Suprapubic skin (tissue), 3 donors: ENCODE measurements at regions not wholly inside any gene's neighbourhood (a gene's known extent, or its start where the extent isn't known, plus 50 kb on each side); places are given as distances from the start of the nearest gene placed in this dataset.
"Not testable (repeated sequence)": the region's sequence is repeated elsewhere in the genome, so short reads cannot be mapped to it uniquely, and the experiment has no call there.

Experiments used
- CTCF ChIP-seq, 2 donors: fragments of 200-600 bp in 1 of 2; fragments of 450-650 bp in 1 of 2; sonication (generic) in 1 of 2; IDR thresholded peaks; one replicate each; pipeline ENCODE4 v1.5.1; 2016 to 2019; ENCODE audit warnings: antibody characterized with exemption in 2 of 2, mild to moderate bottlenecking in 1 of 2, moderate library complexity in 1 of 2
- POLR2A ChIP-seq, 2 donors: fragments of 450-650 bp; IDR thresholded peaks; one replicate each; pipeline ENCODE4 v1.6.1; 2017; ENCODE audit warnings: antibody characterized with exemption in 2 of 2, mild to moderate bottlenecking in 2 of 2, moderate library complexity in 2 of 2

GRCh38 chr2:91762312-91762711, 3070.8 kb downstream of the RPIA start:
- not testable (repeated sequence) for TF ChIP-seq POLR2A, CTCF (IDR thresholded peaks at IDR 0.05)
